HG03378 (cell line): ENCODE measurements at regions not wholly inside any gene's neighbourhood (a gene's known extent, or its start where the extent isn't known, plus 50 kb on each side); places are given as distances from the start of the nearest gene placed in this dataset.
"Not testable (repeated sequence)": the region's sequence is repeated elsewhere in the genome, so short reads cannot be mapped to it uniquely, and the experiment has no call there.

Experiments
- ATAC-seq: cut with Tn5 transposase; IDR thresholded peaks from one replicate; pipeline ENCODE4 v1.9.1; 2021; ENCODE audit warnings: mild to moderate bottlenecking, moderate library complexity; ENCODE audit not compliant: unreplicated experiment

GRCh38 chr6:119985952-119986736 is 636.6 kb upstream of the MAN1A1 start:
- no peak for ATAC-seq

GRCh38 chr6:119980802-119981201 is 631.2 kb upstream of the MAN1A1 start:
- ATAC-seq, result no peak

- ATAC-seq, result no peak
Measured at GRCh38 chr6:119979862-119980261, 630.3 kb upstream of the MAN1A1 start.

GRCh38 chr6:119978274-119978889 is 628.8 kb upstream of the MAN1A1 start:
- peak; percentile 50 for ATAC-seq

- no peak for ATAC-seq
Measured at GRCh38 chr6:119974430-119975159, 625.0 kb upstream of the MAN1A1 start.

GRCh38 chr6:119966484-119966883 is 616.9 kb upstream of the MAN1A1 start:
- peak; percentile 60 for ATAC-seq

GRCh38 chr6:119965900-119966299 is 616.3 kb upstream of the MAN1A1 start:
- ATAC-seq, result no peak

GRCh38 chr6:119965008-119965407 is 615.4 kb upstream of the MAN1A1 start:
- ATAC-seq, result no peak

- ATAC-seq, result no peak
Measured at GRCh38 chr6:119962505-119962904, 612.9 kb upstream of the MAN1A1 start.

GRCh38 chr6:119961450-119961849 is 611.9 kb upstream of the MAN1A1 start:
- ATAC-seq, result no peak

GRCh38 chr6:119960456-119960855 is 610.9 kb upstream of the MAN1A1 start:
- ATAC-seq, result no peak

GRCh38 chr6:119960036-119960435 is 610.5 kb upstream of the MAN1A1 start:
- ATAC-seq, result no peak

GRCh38 chr6:119957195-119957594 is 607.6 kb upstream of the MAN1A1 start:
- ATAC-seq, result no peak

- ATAC-seq, result no peak
Measured at GRCh38 chr6:119952696-119953095, 603.1 kb upstream of the MAN1A1 start.

GRCh38 chr6:119950681-119951080 is 601.1 kb upstream of the MAN1A1 start:
- no peak for ATAC-seq

GRCh38 chr6:119942078-119942752 is 592.7 kb upstream of the MAN1A1 start:
- no peak for ATAC-seq

GRCh38 chr6:119938752-119939151 is 589.2 kb upstream of the MAN1A1 start:
- ATAC-seq, result no peak

GRCh38 chr6:119934816-119935215 is 585.3 kb upstream of the MAN1A1 start:
- ATAC-seq, result no peak

- no peak for ATAC-seq
Measured at GRCh38 chr6:119929121-119929520, 579.6 kb upstream of the MAN1A1 start.

GRCh38 chr6:119924888-119925287 is 575.3 kb upstream of the MAN1A1 start:
- not testable (repeated sequence) for ATAC-seq

- no peak for ATAC-seq
Measured at GRCh38 chr6:119922814-119923213, 573.3 kb upstream of the MAN1A1 start.
